Ovary (tissue), 3 donors: ENCODE measurements at regions not wholly inside any gene's neighbourhood (a gene's known extent, or its start where the extent isn't known, plus 50 kb on each side); places are given as distances from the start of the nearest gene placed in this dataset.

ENCODE experiments used
- EP300 ChIP-seq: sonication (generic); formaldehyde crosslinking; IDR thresholded peaks from one replicate; pipeline ENCODE4 v1.6.1; 2017; ENCODE audit warnings: antibody characterized with exemption
- POLR2A ChIP-seq: fragments of 450-650 bp; IDR thresholded peaks from one replicate; pipeline ENCODE4 v1.6.1; 2017; ENCODE audit warnings: antibody characterized with exemption, mild to moderate bottlenecking, moderate library complexity
- TF ChIP-seq, protein P1 (sequence below), 3 donors: fragments of 450-650 bp in 2 of 3; fragments of 200-600 bp in 1 of 3; IDR thresholded peaks; one replicate each; pipeline versions ENCODE4 v1.5.1 to v1.8.0; 2016 to 2022; ENCODE audit warnings: antibody characterized with exemption in 3 of 3, mild to moderate bottlenecking in 1 of 3
- donor health status: DM: no; HTN: no; CAD: no.

- TF ChIP-seq POLR2A = no peak
- TF ChIP-seq, protein P1, sequence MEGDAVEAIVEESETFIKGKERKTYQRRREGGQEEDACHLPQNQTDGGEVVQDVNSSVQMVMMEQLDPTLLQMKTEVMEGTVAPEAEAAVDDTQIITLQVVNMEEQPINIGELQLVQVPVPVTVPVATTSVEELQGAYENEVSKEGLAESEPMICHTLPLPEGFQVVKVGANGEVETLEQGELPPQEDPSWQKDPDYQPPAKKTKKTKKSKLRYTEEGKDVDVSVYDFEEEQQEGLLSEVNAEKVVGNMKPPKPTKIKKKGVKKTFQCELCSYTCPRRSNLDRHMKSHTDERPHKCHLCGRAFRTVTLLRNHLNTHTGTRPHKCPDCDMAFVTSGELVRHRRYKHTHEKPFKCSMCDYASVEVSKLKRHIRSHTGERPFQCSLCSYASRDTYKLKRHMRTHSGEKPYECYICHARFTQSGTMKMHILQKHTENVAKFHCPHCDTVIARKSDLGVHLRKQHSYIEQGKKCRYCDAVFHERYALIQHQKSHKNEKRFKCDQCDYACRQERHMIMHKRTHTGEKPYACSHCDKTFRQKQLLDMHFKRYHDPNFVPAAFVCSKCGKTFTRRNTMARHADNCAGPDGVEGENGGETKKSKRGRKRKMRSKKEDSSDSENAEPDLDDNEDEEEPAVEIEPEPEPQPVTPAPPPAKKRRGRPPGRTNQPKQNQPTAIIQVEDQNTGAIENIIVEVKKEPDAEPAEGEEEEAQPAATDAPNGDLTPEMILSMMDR (IDR thresholded peaks at IDR 0.05) = no peak
- no peak for TF ChIP-seq EP300
Observed at GRCh38 chr6:142612956-142613355, 311.1 kb downstream of the ADGRG6 start.
